SK-N-DZ (cell line): ENCODE measurements at regions not wholly inside any gene's neighbourhood (a gene's known extent, or its start where the extent isn't known, plus 50 kb on each side); places are given as distances from the start of the nearest gene placed in this dataset.

Experiments
- DNase-seq: peaks from one replicate; pipeline ENCODE4 v3.0.0-alpha.2; 2015; ENCODE audit warnings: low spot score

GRCh38 chr2:59986511-59986910 lies 566.9 kb downstream of the BCL11A start:
- no peak for DNase-seq

- DNase-seq, result no peak
These were observed 567.5 kb downstream of the BCL11A start for GRCh38 chr2:59985923-59986322.

- no peak for DNase-seq
These were observed 579.2 kb downstream of the BCL11A start for GRCh38 chr2:59974051-59974766.

GRCh38 chr2:59969161-59969560 lies 584.3 kb downstream of the BCL11A start:
- no peak for DNase-seq

- no peak for DNase-seq
These were observed 585.0 kb downstream of the BCL11A start for GRCh38 chr2:59968441-59968840.

- no peak for DNase-seq
These were observed 585.8 kb downstream of the BCL11A start for GRCh38 chr2:59967691-59968090.

GRCh38 chr2:59963157-59963556 lies 590.3 kb downstream of the BCL11A start:
- DNase-seq, result no peak

- no peak for DNase-seq
These were observed 591.7 kb downstream of the BCL11A start for GRCh38 chr2:59961746-59962145.

- DNase-seq, result no peak
These were observed 593.5 kb downstream of the BCL11A start for GRCh38 chr2:59959944-59960343.

GRCh38 chr2:59957504-59957903 lies 596.0 kb downstream of the BCL11A start:
- DNase-seq, result no peak

- no peak for DNase-seq
These were observed 596.5 kb downstream of the BCL11A start for GRCh38 chr2:59956981-59957380.

GRCh38 chr2:59947917-59948541 lies 605.4 kb downstream of the BCL11A start:
- DNase-seq, result no peak

- no peak for DNase-seq
These were observed 606.2 kb downstream of the BCL11A start for GRCh38 chr2:59947209-59947608.

GRCh38 chr2:59939236-59939635 lies 614.2 kb downstream of the BCL11A start:
- no peak for DNase-seq

GRCh38 chr2:59938181-59938580 lies 615.3 kb downstream of the BCL11A start:
- DNase-seq, result no peak

GRCh38 chr2:59936048-59936447 lies 617.4 kb downstream of the BCL11A start:
- no peak for DNase-seq

- DNase-seq, result peak; percentile 3
These were observed 618.4 kb downstream of the BCL11A start for GRCh38 chr2:59935005-59935404.

GRCh38 chr2:59933948-59934347 lies 619.5 kb downstream of the BCL11A start:
- DNase-seq, result no peak

- no peak for DNase-seq
These were observed 621.1 kb downstream of the BCL11A start for GRCh38 chr2:59932341-59932740.

- DNase-seq, result no peak
These were observed 623.0 kb downstream of the BCL11A start for GRCh38 chr2:59930430-59930829.

GRCh38 chr2:59926731-59927130 lies 626.7 kb downstream of the BCL11A start:
- no peak for DNase-seq

GRCh38 chr2:59925321-59925720 lies 628.1 kb downstream of the BCL11A start:
- DNase-seq, result no peak

GRCh38 chr2:59924346-59924745 lies 629.1 kb downstream of the BCL11A start:
- DNase-seq, result no peak
